ENCODE measurements at regions not wholly inside any gene's neighbourhood (a gene's known extent, or its start where the extent isn't known, plus 50 kb on each side); places are given as distances from the start of the nearest gene placed in this dataset.
"Not testable (repeated sequence)": the region's sequence is repeated elsewhere in the genome, so short reads cannot be mapped to it uniquely, and the experiment has no call there.

GRCh38 chr7:153010416-153010815 is 250.9 kb downstream of the ACTR3B start:
- DNase-seq (ENCODE audit: low spot score): no peak

GRCh38 chr7:153012203-153012602 is 252.7 kb downstream of the ACTR3B start:
- DNase-seq (ENCODE audit: low spot score): no peak

- DNase-seq (ENCODE audit: low spot score): no peak
These were observed 257.7 kb downstream of the ACTR3B start for GRCh38 chr7:153017223-153017622.

GRCh38 chr7:153021542-153021941 is 262.0 kb downstream of the ACTR3B start:
- no peak for DNase-seq (ENCODE audit: low spot score)

- DNase-seq (ENCODE audit: low spot score): no peak
These were observed 263.1 kb downstream of the ACTR3B start for GRCh38 chr7:153022475-153023193.

GRCh38 chr7:153023194-153023592 is 263.6 kb downstream of the ACTR3B start:
- no peak for DNase-seq (ENCODE audit: low spot score)

GRCh38 chr7:153027210-153027609 is 267.7 kb downstream of the ACTR3B start:
- no peak for DNase-seq (ENCODE audit: low spot score)

GRCh38 chr7:153027904-153028303 is 268.4 kb downstream of the ACTR3B start:
- no peak for DNase-seq (ENCODE audit: low spot score)

- DNase-seq (ENCODE audit: low spot score): no peak
These were observed 271.4 kb downstream of the ACTR3B start for GRCh38 chr7:153030976-153031375.

- DNase-seq (ENCODE audit: low spot score): no peak
These were observed 275.2 kb downstream of the ACTR3B start for GRCh38 chr7:153034791-153035190.

GRCh38 chr7:153036396-153037063 is 277.0 kb downstream of the ACTR3B start:
- DNase-seq (ENCODE audit: low spot score): no peak

GRCh38 chr7:153043440-153043839 is 283.9 kb downstream of the ACTR3B start:
- no peak for DNase-seq (ENCODE audit: low spot score)

GRCh38 chr7:153044981-153045380 is 285.4 kb downstream of the ACTR3B start:
- DNase-seq (ENCODE audit: low spot score): no peak

- DNase-seq (ENCODE audit: low spot score): no peak
These were observed 287.8 kb downstream of the ACTR3B start for GRCh38 chr7:153047079-153047959.

GRCh38 chr7:153052206-153052605 is 292.7 kb downstream of the ACTR3B start:
- DNase-seq (ENCODE audit: low spot score): no peak

- DNase-seq (ENCODE audit: low spot score): peak; percentile 13
These were observed 302.5 kb downstream of the ACTR3B start for GRCh38 chr7:153061910-153062528.

- DNase-seq (ENCODE audit: low spot score): no peak
These were observed 305.5 kb downstream of the ACTR3B start for GRCh38 chr7:153065051-153065450.

GRCh38 chr7:153066711-153067110 is 307.2 kb downstream of the ACTR3B start:
- no peak for DNase-seq (ENCODE audit: low spot score)

GRCh38 chr7:153070141-153070540 is 310.6 kb downstream of the ACTR3B start:
- DNase-seq (ENCODE audit: low spot score): no peak

GRCh38 chr7:153072806-153073205 is 313.3 kb downstream of the ACTR3B start:
- no peak for DNase-seq (ENCODE audit: low spot score)

GRCh38 chr7:153076289-153076688 is 316.7 kb downstream of the ACTR3B start:
- not testable (repeated sequence) for DNase-seq (ENCODE audit: low spot score)

GRCh38 chr7:153081496-153081895 is 321.9 kb downstream of the ACTR3B start:
- DNase-seq (ENCODE audit: low spot score): no peak
